C4-2B (cell line): ENCODE measurements at regions not wholly inside any gene's neighbourhood (a gene's known extent, or its start where the extent isn't known, plus 50 kb on each side); places are given as distances from the start of the nearest gene placed in this dataset.

ENCODE experiments used
- H3K27ac ChIP-seq: fragments of 450-650 bp; 2 replicates; pipeline ENCODE4 v1.5.1; 2017
- CTCF ChIP-seq: fragments of 450-650 bp; conservative IDR thresholded peaks from 2 replicates; pipeline ENCODE4 v1.5.1; 2017; ENCODE audit warnings: mild to moderate bottlenecking
- ZFX ChIP-seq: fragments of 450-650 bp; IDR thresholded peaks from 2 replicates; pipeline ENCODE4 v1.6.1; 2017

GRCh38 chrX:6734844-6735634 is 200.1 kb upstream of the VCX3A start:
- TF ChIP-seq CTCF, result no peak
- TF ChIP-seq ZFX, result no peak
- no peak overlapping the region for H3K27ac ChIP-seq

GRCh38 chrX:6732101-6732500 is 197.2 kb upstream of the VCX3A start:
- H3K27ac ChIP-seq, result no peak overlapping the region
- no peak for TF ChIP-seq ZFX
- no peak for TF ChIP-seq CTCF

- no peak overlapping the region for H3K27ac ChIP-seq
- TF ChIP-seq ZFX, result no peak
Measured at GRCh38 chrX:6729626-6730025, 194.7 kb upstream of the VCX3A start.

GRCh38 chrX:6718766-6719165 is 183.8 kb upstream of the VCX3A start:
- no peak for TF ChIP-seq CTCF
- no peak for TF ChIP-seq ZFX
- no peak overlapping the region for H3K27ac ChIP-seq

GRCh38 chrX:6708676-6709380 is 173.9 kb upstream of the VCX3A start:
- no peak overlapping the region for H3K27ac ChIP-seq
- no peak for TF ChIP-seq ZFX
- TF ChIP-seq CTCF, result no peak

- TF ChIP-seq ZFX, result no peak
- H3K27ac ChIP-seq, result no peak overlapping the region
Measured at GRCh38 chrX:6708041-6708440, 173.1 kb upstream of the VCX3A start.

- TF ChIP-seq CTCF (no peak), ZFX (no peak)
- no peak overlapping the region for H3K27ac ChIP-seq
Measured at GRCh38 chrX:6707497-6707896, 172.6 kb upstream of the VCX3A start.

GRCh38 chrX:6701085-6701484 is 166.2 kb upstream of the VCX3A start:
- H3K27ac ChIP-seq, result no peak overlapping the region
- no peak for TF ChIP-seq CTCF
- TF ChIP-seq ZFX, result no peak
